Esophagus squamous epithelium (tissue), 5 donors: ENCODE measurements at regions not wholly inside any gene's neighbourhood (a gene's known extent, or its start where the extent isn't known, plus 50 kb on each side); places are given as distances from the start of the nearest gene placed in this dataset.

Experiments used
- DNase-seq: peaks from one replicate; lab custom pipeline; 2025; lab: John Stamatoyannopoulos, UW
- H3K27ac ChIP-seq, 4 donors: fragments of 200-600 bp; sonication (generic); one replicate each; pipeline ENCODE4 v1.5.1; 2016 to 2019; ENCODE audit warnings: mild to moderate bottlenecking in 1 of 4
- H3K27me3 ChIP-seq, 4 donors: fragments of 200-600 bp; sonication (generic); 1 replicate in 3 of 4; 2 replicates in 1 of 4; pipeline versions ENCODE4 v1.5.1 to v1.6.0; 2017 to 2021; ENCODE audit warnings: antibody characterized with exemption in 1 of 4
- H3K36me3 ChIP-seq, 3 donors: fragments of 200-600 bp; sonication (generic); one replicate each; pipeline ENCODE4 v1.5.1; 2016 to 2019
- H3K4me1 ChIP-seq, 3 donors: fragments of 200-600 bp; sonication (generic); one replicate each; pipeline ENCODE4 v1.5.1; 2017 to 2019
- H3K4me3 ChIP-seq, 4 donors: fragments of 200-600 bp; sonication (generic); 1 replicate in 3 of 4; 2 replicates in 1 of 4; pipeline ENCODE4 v1.5.1; 2016 to 2019; ENCODE audit warnings: mild to moderate bottlenecking in 2 of 4, moderate library complexity in 1 of 4
- H3K9me3 ChIP-seq, 3 donors: fragments of 200-600 bp; sonication (generic); one replicate each; pipeline ENCODE4 v1.5.1; 2016 to 2019
- CTCF ChIP-seq, 6 experiments: fragments of 450-650 bp in 4 of 6; fragments of 200-600 bp in 2 of 6; sonication (generic) in 2 of 6; IDR thresholded peaks; one replicate each; pipeline ENCODE4 v1.5.1; 2016 to 2019; ENCODE audit warnings: antibody characterized with exemption in 6 of 6, mild to moderate bottlenecking in 4 of 6, moderate library complexity in 4 of 6
- POLR2A ChIP-seq, 4 donors: fragments of 450-650 bp; IDR thresholded peaks; one replicate each; pipeline ENCODE4 v1.6.1; 2017; ENCODE audit warnings: antibody characterized with exemption in 4 of 4, mild to moderate bottlenecking in 4 of 4, moderate library complexity in 3 of 4
- WGBS, 2 donors: methylation state at CpG; one replicate each; pipeline ENCODE4 v1.1.5; 2018; 5-methylcytosine and 5-hydroxymethylcytosine counted together
- intact Hi-C: fragments of 100-400 bp; cut with DNase I; formaldehyde crosslinking; loops from one replicate; pipeline ENCODE4 v1.15.0; 2022
- donor health status: DM: yes; HTN: yes; CAD: no.

- H3K4me3 ChIP-seq = no peak overlapping the region
- peaks cover 0 to 7% (median 0%) of the 10 kb centered on the region in 3 donors for H3K9me3 ChIP-seq
- no peak for DNase-seq
- no peaks in the 10 kb centered on the region for H3K4me1 ChIP-seq
- 55 to 67% methylated on average over 3 of the region's 3 CpGs for WGBS, 2 donors
- H3K27ac ChIP-seq = no peak overlapping the region
- intact Hi-C loops = no loop called here
- no peaks in the 10 kb centered on the region for H3K36me3 ChIP-seq
- no peaks in the 10 kb centered on the region for H3K27me3 ChIP-seq
- TF ChIP-seq POLR2A (IDR thresholded peaks at IDR 0.05) (no peak), CTCF (IDR thresholded peaks at IDR 0.05) (no peak)
Observed at GRCh38 chr4:175418516-175418915, 393.5 kb downstream of the GPM6A start.

GRCh38 chr4:175419236-175419718 lies 392.8 kb downstream of the GPM6A start:
- intact Hi-C loops = no loop called here
- Histone ChIP-seq H3K4me1 (no peaks in the 10 kb centered on the region), H3K27me3 (no peaks in the 10 kb centered on the region), H3K27ac (no peak overlapping the region), H3K4me3 (no peak overlapping the region), H3K9me3 (no peaks in the 10 kb centered on the region), H3K36me3 (no peaks in the 10 kb centered on the region)
- TF ChIP-seq POLR2A (IDR thresholded peaks at IDR 0.05) (no peak), CTCF (IDR thresholded peaks at IDR 0.05) (no peak)
- no peak for DNase-seq
- WGBS, 2 donors = 45 to 57% methylated on average over 2 of the region's 2 CpGs

- Histone ChIP-seq H3K27ac (no peak overlapping the region), H3K27me3 (no peaks in the 10 kb centered on the region), H3K4me1 (no peaks in the 10 kb centered on the region), H3K4me3 (no peak overlapping the region), H3K36me3 (no peaks in the 10 kb centered on the region), H3K9me3 (no peaks in the 10 kb centered on the region)
- 38 to 39% methylated on average over 3 of the region's 3 CpGs for WGBS, 2 donors
- intact Hi-C loops = no loop called here
- no peak for DNase-seq
- TF ChIP-seq POLR2A (IDR thresholded peaks at IDR 0.05) (no peak), CTCF (IDR thresholded peaks at IDR 0.05) (no peak)
Observed at GRCh38 chr4:175421506-175421905, 390.6 kb downstream of the GPM6A start.

- Histone ChIP-seq H3K36me3 (no peaks in the 10 kb centered on the region), H3K9me3 (no peaks in the 10 kb centered on the region), H3K27me3 (no peaks in the 10 kb centered on the region), H3K4me3 (no peak overlapping the region), H3K27ac (no peak overlapping the region), H3K4me1 (no peaks in the 10 kb centered on the region)
- intact Hi-C loops = no loop called here
- no peak for DNase-seq
- 65 to 80% methylated on average over 2 of the region's 2 CpGs for WGBS, 2 donors
- TF ChIP-seq POLR2A (IDR thresholded peaks at IDR 0.05) = no peak
- TF ChIP-seq CTCF (IDR thresholded peaks at IDR 0.05) = no peak
Observed at GRCh38 chr4:175422331-175422730, 389.7 kb downstream of the GPM6A start.

GRCh38 chr4:175424111-175424510 lies 388.0 kb downstream of the GPM6A start:
- Histone ChIP-seq H3K9me3 (no peaks in the 10 kb centered on the region), H3K27me3 (no peaks in the 10 kb centered on the region), H3K4me1 (no peaks in the 10 kb centered on the region), H3K36me3 (no peaks in the 10 kb centered on the region), H3K4me3 (no peak overlapping the region), H3K27ac (no peak overlapping the region)
- intact Hi-C loops = no loop called here
- 55 to 62% methylated on average over 4 of the region's 4 CpGs for WGBS, 2 donors
- DNase-seq = no peak
- TF ChIP-seq POLR2A (IDR thresholded peaks at IDR 0.05) = no peak
- no peak for TF ChIP-seq CTCF (IDR thresholded peaks at IDR 0.05)
